Sigmoid colon (tissue), 4 donors: ENCODE measurements at regions not wholly inside any gene's neighbourhood (a gene's known extent, or its start where the extent isn't known, plus 50 kb on each side); places are given as distances from the start of the nearest gene placed in this dataset.

Source experiments
- CTCF ChIP-seq, 4 experiments: fragments of 450-650 bp in 3 of 4; fragments of 200-600 bp in 1 of 4; IDR thresholded peaks; one replicate each; pipeline ENCODE4 v1.5.1; 2016 to 2019; ENCODE audit warnings: antibody characterized with exemption in 4 of 4, mild to moderate bottlenecking in 3 of 4, moderate library complexity in 2 of 4
- POLR2A ChIP-seq, 2 donors: fragments of 450-650 bp; IDR thresholded peaks; one replicate each; pipeline ENCODE4 v1.6.1; 2016; ENCODE audit warnings: antibody characterized with exemption in 2 of 2, mild to moderate bottlenecking in 2 of 2, moderate library complexity in 2 of 2
- POLR2AphosphoS5 ChIP-seq, 4 donors: sonication (generic); formaldehyde crosslinking; IDR thresholded peaks; one replicate each; pipeline ENCODE4 v1.6.1; 2017; ENCODE audit warnings: antibody characterized with exemption in 4 of 4

- TF ChIP-seq POLR2A (IDR thresholded peaks at IDR 0.05) (no peak), POLR2AphosphoS5 (IDR thresholded peaks at IDR 0.05) (no peak), CTCF (IDR thresholded peaks at IDR 0.05) (no peak)
Observed at GRCh38 chr17:77888242-77889134, 70.0 kb upstream of the TNRC6C start.
